Aorta (tissue), 5 donors: ENCODE measurements at regions not wholly inside any gene's neighbourhood (a gene's known extent, or its start where the extent isn't known, plus 50 kb on each side); places are given as distances from the start of the nearest gene placed in this dataset.

Source experiments
- ATAC-seq: fragments of 200-7000 bp; cut with Tn5 transposase; one replicate; pipeline ENCODE4 v1.9.1; 2022; ENCODE audit warnings: moderate library complexity; ENCODE audit not compliant: low FRiP score
- DNase-seq, 2 donors: peaks; one replicate each; pipeline ENCODE4 v3.0.0-alpha.2; 2020
- H3K27ac ChIP-seq, 2 donors: one replicate each; pipeline ENCODE4 v1.5.1; 2013; ENCODE audit warnings: low read length in 2 of 2, mild to moderate bottlenecking in 2 of 2, moderate library complexity in 2 of 2, control low read depth in 1 of 2, inconsistent platforms in 1 of 2, low read depth in 1 of 2
- H3K27me3 ChIP-seq, 2 donors: one replicate each; pipeline ENCODE4 v1.6.1; 2013; ENCODE audit warnings: control low read depth in 1 of 2, low read length in 1 of 2, mild to moderate bottlenecking in 1 of 2, moderate library complexity in 1 of 2; ENCODE audit not compliant: insufficient read depth in 2 of 2, control insufficient read depth in 1 of 2
- H3K36me3 ChIP-seq, 2 donors: one replicate each; pipeline ENCODE4 v1.6.1; 2013; ENCODE audit warnings: control low read depth in 1 of 2, low read length in 1 of 2, mild to moderate bottlenecking in 1 of 2; ENCODE audit not compliant: insufficient read depth in 2 of 2, control insufficient read depth in 1 of 2
- H3K4me1 ChIP-seq, 2 donors: one replicate each; pipeline ENCODE4 v1.6.1; 2013; ENCODE audit warnings: low read length in 2 of 2, control low read depth in 1 of 2, mild to moderate bottlenecking in 1 of 2, moderate library complexity in 1 of 2; ENCODE audit not compliant: insufficient read depth in 2 of 2, control insufficient read depth in 1 of 2
- H3K4me3 ChIP-seq, 2 donors: one replicate each; pipeline ENCODE4 v1.5.1; 2013; ENCODE audit warnings: low read length in 2 of 2, control low read depth in 1 of 2, mild to moderate bottlenecking in 1 of 2
- H3K9me3 ChIP-seq: one replicate; pipeline ENCODE4 v1.6.1; 2013; ENCODE audit warnings: mild to moderate bottlenecking, low read length; ENCODE audit not compliant: control insufficient read depth
- WGBS, 2 donors: extraction: QIAGEN DNeasy Blood & Tissue Kit; methylation state at CpG; one replicate each; pipeline ENCODE4 v1.1.7; 2013; 5-methylcytosine and 5-hydroxymethylcytosine counted together
- intact Hi-C, 2 donors: fragments of 100-400 bp; cut with DNase I; formaldehyde crosslinking; loops; one replicate each; pipeline versions ENCODE4 v1.14.2 to v1.15.0; 2022
- donor health status: healthy with polysubstance abuse.
- donor health status: Bipolar disorder and iron deficiency.
- donor health status: DM: no; HTN: no; CAD: no.
- donor health status: DM: no; HTN: no; CAD: no.
- donor health status: DM: yes; HTN: yes; CAD: no.

- WGBS, 2 donors, result 80 to 93% methylated on average over 7 of the region's 7 CpGs
- H3K9me3 ChIP-seq, result no peaks in the 10 kb centered on the region
- H3K4me1 ChIP-seq, result no peaks in the 10 kb centered on the region
- intact Hi-C loops, result loop anchor here (10.0 kb wide), 2 partner anchors 399 to 629 kb away; no protein-coding TSS in a partner anchor
- ATAC-seq, result no peak
- no peaks in the 10 kb centered on the region for H3K27me3 ChIP-seq
- no peak for DNase-seq
- no peaks in the 10 kb centered on the region for H3K36me3 ChIP-seq
- no peak overlapping the region for H3K27ac ChIP-seq
- no peak overlapping the region for H3K4me3 ChIP-seq
Observed at GRCh38 chr7:47083476-47084250, 498.2 kb downstream of the TNS3 start.

- H3K4me3 ChIP-seq, result no peak overlapping the region
- no peaks in the 10 kb centered on the region for H3K4me1 ChIP-seq
- H3K27me3 ChIP-seq, result no peaks in the 10 kb centered on the region
- ATAC-seq, result peak; percentile 33
- WGBS, 2 donors, result 69 to 72% methylated on average over 3 of the region's 3 CpGs
- intact Hi-C loops, result loop anchor here (10.0 kb wide), 2 partner anchors 396 to 626 kb away; no protein-coding TSS in a partner anchor
- no peak overlapping the region for H3K27ac ChIP-seq
- H3K9me3 ChIP-seq, result no peaks in the 10 kb centered on the region
- no peaks in the 10 kb centered on the region for H3K36me3 ChIP-seq
- DNase-seq, result no peak
Observed at GRCh38 chr7:47080816-47081215, 501.1 kb downstream of the TNS3 start.

- H3K4me3 ChIP-seq, result no peak overlapping the region
- H3K27me3 ChIP-seq, result no peaks in the 10 kb centered on the region
- no peak overlapping the region for H3K27ac ChIP-seq
- DNase-seq (no peak), ATAC-seq (no peak)
- intact Hi-C loops, result no loop called here
- H3K36me3 ChIP-seq, result no peaks in the 10 kb centered on the region
- WGBS, 2 donors, result 93% methylated on average over 2 of the region's 2 CpGs
- H3K9me3 ChIP-seq, result no peaks in the 10 kb centered on the region
- no peaks in the 10 kb centered on the region for H3K4me1 ChIP-seq
Observed at GRCh38 chr7:47078241-47078640, 503.7 kb downstream of the TNS3 start.

DNA sequence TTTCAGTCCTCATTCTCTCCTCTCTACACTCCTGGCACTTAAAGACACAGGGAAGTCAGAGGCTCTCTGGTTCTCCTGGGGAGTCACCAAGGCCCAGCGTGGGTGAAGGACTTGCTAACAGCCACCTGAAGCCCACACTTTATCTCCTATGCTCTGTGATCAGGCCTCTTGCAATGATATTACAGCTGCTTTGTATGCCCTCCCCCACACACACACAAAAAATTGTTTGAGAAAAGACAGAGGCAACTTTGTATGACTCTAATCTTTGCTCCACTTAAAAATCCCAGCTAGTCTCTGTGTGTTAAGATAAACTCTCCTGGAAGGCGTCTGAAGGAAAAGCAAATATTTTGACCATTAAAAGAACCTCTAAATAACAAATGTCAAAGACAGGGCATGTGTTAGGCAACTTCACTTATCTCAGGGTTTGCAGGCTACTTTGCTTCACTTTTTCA is 507.2 kb downstream of the TNS3 start:
- DNase-seq (no peak), ATAC-seq (no peak)
- Histone ChIP-seq H3K4me1 (no peaks in the 10 kb centered on the region), H3K27me3 (no peaks in the 10 kb centered on the region), H3K36me3 (no peaks in the 10 kb centered on the region), H3K4me3 (no peak overlapping the region), H3K9me3 (no peaks in the 10 kb centered on the region), H3K27ac (no peak overlapping the region)
- WGBS, 2 donors, result 26 to 28% methylated on average over 2 of the region's 2 CpGs
- intact Hi-C loops, result no loop called here

GRCh38 chr7:47073284-47073683 is 508.6 kb downstream of the TNS3 start:
- H3K4me1 ChIP-seq, result no peaks in the 10 kb centered on the region
- intact Hi-C loops, result no loop called here
- H3K9me3 ChIP-seq, result no peaks in the 10 kb centered on the region
- no peaks in the 10 kb centered on the region for H3K27me3 ChIP-seq
- H3K4me3 ChIP-seq, result no peak overlapping the region
- no peak for ATAC-seq
- no peak overlapping the region for H3K27ac ChIP-seq
- H3K36me3 ChIP-seq, result no peaks in the 10 kb centered on the region
- WGBS, 2 donors, result 95 to 97% methylated on average over 7 of the region's 7 CpGs
- no peak for DNase-seq

GRCh38 chr7:47071866-47072265 is 510.0 kb downstream of the TNS3 start:
- Histone ChIP-seq H3K4me1 (no peaks in the 10 kb centered on the region), H3K4me3 (no peak overlapping the region), H3K36me3 (no peaks in the 10 kb centered on the region), H3K27me3 (no peaks in the 10 kb centered on the region), H3K27ac (no peak overlapping the region), H3K9me3 (no peaks in the 10 kb centered on the region)
- WGBS, 2 donors, result 89 to 92% methylated on average over 3 of the region's 3 CpGs
- DNase-seq (no peak), ATAC-seq (no peak)
- intact Hi-C loops, result no loop called here

DNA sequence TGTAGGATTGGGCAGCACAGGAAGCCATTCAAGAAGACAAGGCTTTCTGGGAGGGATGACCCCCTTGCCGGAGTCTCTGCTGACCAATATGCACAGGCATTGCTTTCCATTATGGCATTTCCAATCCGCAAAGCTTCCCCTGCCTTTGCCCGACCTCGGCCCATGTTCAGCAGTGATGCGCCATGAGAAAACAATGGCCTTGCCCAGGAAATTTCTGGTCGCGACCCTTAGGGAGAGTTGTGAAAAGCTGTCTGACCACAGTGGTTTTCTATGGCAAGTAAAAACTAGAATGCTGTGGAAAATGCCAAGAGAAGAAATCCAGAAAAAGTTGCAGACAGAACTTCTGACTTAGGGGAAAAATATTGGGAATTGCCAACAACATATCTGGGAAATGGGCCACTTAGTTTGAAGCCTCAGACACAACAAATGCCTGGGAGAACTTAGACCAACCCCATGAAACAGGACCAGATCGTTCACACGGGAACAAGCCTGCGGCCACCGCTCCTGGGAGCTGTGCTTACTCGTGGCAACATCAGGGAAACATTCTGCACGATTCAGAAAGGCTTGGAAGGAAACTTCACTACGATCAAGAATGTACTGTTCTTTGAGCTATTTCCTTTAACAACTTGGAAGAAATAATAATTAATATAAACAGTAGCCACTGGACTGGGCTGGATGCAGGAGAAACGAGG is 512.4 kb downstream of the TNS3 start:
- 56 to 64% methylated on average over 15 of the region's 15 CpGs for WGBS, 2 donors
- H3K9me3 ChIP-seq, result no peaks in the 10 kb centered on the region
- ATAC-seq (peak; percentile 67), DNase-seq (no peak)
- H3K27ac ChIP-seq, result no peak overlapping the region
- intact Hi-C loops, result no loop called here
- no peaks in the 10 kb centered on the region for H3K4me1 ChIP-seq
- H3K27me3 ChIP-seq, result no peaks in the 10 kb centered on the region
- H3K4me3 ChIP-seq, result no peak overlapping the region
- H3K36me3 ChIP-seq, result no peaks in the 10 kb centered on the region

- ATAC-seq (peak; percentile 37), DNase-seq (no peak)
- H3K36me3 ChIP-seq, result no peaks in the 10 kb centered on the region
- intact Hi-C loops, result no loop called here
- H3K27ac ChIP-seq, result no peak overlapping the region
- H3K27me3 ChIP-seq, result no peaks in the 10 kb centered on the region
- no peaks in the 10 kb centered on the region for H3K4me1 ChIP-seq
- no peaks in the 10 kb centered on the region for H3K9me3 ChIP-seq
- 75 to 78% methylated on average over 9 of the region's 9 CpGs for WGBS, 2 donors
- no peak overlapping the region for H3K4me3 ChIP-seq
Observed at GRCh38 chr7:47066976-47067614, 514.8 kb downstream of the TNS3 start.
